Epithelial cell of esophagus (primary cell): ENCODE measurements at regions not wholly inside any gene's neighbourhood (a gene's known extent, or its start where the extent isn't known, plus 50 kb on each side); places are given as distances from the start of the nearest gene placed in this dataset.

ENCODE experiments used
- DNase-seq: peaks from one replicate; pipeline ENCODE4 v3.0.0; 2010; ENCODE audit warnings: low read depth
- H3K4me3 ChIP-seq: 2 replicates; pipeline ENCODE4 v1.5.1; 2011; ENCODE audit warnings: mild to moderate bottlenecking, low read length, control low read depth
- TF ChIP-seq, protein P1 (sequence below): IDR thresholded peaks from 2 replicates; pipeline ENCODE4 v1.5.1; 2011; ENCODE audit warnings: low read depth, mild to moderate bottlenecking, low read length, control low read depth, inconsistent platforms; ENCODE audit not compliant: insufficient read depth; ENCODE audit errors: missing control alignments

DNA sequence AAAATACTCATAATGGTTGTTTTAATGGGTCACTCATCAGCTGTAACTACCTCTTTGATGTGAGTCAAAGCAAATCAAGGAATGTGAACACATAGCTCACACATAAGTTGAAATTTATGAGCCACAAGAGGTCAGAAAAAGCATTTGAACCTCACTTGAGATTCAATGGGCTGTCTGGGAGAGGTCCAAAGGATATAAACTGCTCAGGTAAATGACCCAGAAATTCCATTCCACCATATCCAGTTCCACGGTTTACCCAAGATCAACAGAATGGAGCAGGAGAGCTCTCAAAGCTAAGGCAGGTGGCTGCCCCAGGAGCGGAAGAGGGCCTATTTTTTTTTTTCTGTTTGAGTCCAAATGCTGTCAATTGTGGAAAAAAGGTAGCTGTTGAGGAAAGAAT, 464.1 kb downstream of the TNS1 start:
- DNase-seq = no peak

DNA sequence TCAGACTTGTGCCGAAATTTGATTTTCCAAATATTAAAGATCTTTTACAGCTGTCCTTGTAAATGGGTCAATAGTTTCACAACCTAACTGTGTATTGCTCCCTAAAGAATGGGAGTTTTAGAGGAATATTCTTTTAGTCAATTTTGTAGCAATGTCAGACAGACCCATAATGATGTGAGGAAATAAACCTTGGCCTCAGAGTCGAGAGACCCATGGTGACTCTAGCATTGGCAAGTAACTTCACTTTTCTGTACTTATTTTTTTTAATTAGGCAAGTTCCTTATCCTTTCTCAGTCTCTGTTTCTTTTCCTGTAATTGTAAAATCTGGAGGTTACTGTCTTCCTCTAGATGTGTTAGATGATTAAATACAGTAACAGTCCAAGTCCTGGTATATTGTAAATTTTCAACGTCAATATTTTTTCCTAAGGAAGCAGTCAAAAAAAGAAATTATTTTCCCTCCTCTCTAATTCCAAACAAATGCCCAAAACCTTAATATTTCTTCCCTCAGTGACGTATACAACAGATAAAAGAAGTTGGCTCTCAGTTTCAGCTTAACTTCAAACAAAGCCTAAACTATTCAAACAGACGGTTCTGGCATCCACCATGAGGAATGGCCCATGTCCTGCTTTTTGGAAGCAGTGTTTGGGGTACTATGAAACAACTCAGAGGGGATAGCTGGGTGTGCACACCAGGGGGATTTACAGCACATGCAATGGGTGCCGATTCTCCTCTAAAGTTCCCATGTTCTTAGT, 466.7 kb downstream of the TNS1 start:
- TF ChIP-seq, protein P1, sequence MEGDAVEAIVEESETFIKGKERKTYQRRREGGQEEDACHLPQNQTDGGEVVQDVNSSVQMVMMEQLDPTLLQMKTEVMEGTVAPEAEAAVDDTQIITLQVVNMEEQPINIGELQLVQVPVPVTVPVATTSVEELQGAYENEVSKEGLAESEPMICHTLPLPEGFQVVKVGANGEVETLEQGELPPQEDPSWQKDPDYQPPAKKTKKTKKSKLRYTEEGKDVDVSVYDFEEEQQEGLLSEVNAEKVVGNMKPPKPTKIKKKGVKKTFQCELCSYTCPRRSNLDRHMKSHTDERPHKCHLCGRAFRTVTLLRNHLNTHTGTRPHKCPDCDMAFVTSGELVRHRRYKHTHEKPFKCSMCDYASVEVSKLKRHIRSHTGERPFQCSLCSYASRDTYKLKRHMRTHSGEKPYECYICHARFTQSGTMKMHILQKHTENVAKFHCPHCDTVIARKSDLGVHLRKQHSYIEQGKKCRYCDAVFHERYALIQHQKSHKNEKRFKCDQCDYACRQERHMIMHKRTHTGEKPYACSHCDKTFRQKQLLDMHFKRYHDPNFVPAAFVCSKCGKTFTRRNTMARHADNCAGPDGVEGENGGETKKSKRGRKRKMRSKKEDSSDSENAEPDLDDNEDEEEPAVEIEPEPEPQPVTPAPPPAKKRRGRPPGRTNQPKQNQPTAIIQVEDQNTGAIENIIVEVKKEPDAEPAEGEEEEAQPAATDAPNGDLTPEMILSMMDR = no peak
- DNase-seq = no peak
- H3K4me3 ChIP-seq = no peak overlapping the region

More for the DNA sequence above, 464.1 kb downstream of the TNS1 start:
- TF ChIP-seq, protein P1 = no peak
- no peak overlapping the region for H3K4me3 ChIP-seq

DNA sequence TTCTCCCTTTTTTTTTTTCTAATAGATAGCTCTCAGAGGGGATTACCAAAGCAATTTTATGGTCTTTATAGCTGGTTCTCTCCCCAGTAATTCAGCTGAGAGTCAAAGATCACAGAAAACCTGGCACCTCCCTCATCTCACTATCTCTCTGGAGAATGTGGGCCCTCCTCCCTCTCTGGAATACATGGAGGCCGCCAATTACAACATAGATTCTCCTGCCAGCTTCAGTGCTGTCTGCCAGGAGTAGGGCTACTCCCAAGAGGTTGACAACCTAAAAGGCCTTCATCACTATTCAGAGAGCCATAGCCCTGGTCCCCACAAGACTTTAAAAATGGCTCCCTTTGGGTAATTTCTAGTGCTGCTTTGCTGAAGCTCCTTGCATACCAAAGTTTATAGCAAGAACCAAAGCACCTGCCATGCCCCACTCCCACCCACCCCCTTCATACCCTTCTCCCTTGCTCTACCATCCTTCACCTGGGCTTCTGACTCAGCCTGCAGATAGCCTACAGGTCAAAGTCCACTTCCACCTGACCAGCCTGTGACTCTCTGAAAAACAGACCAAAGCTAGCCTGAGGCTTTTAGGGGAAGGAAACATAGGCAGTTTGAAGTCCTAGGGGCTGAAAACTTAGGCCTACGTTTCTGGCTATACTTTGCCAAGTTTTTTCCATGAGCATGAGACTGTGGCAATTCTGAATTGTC, 472.3 kb downstream of the TNS1 start:
- no peak for DNase-seq
- TF ChIP-seq, protein P1 = no peak
- no peak overlapping the region for H3K4me3 ChIP-seq

DNA sequence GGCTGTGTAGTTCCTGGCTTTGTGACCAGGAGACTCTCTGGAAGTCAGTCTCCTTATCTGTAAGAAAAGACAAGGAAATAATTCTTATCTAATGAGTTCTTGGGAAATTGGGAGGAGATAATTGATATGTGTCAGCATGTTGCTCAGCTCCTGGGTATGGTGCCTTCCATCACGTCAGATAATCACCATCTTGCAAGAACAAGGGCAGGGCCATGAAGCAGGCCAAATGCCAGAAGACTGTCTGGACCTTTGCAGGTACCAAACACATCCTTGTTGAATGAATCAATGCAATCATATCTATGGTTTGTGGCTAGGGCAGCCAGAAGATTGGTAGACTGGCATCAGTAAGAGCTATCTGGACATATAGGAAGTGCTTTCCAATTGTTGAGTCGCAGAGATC, 473.5 kb downstream of the TNS1 start:
- no peak overlapping the region for H3K4me3 ChIP-seq
- TF ChIP-seq, protein P1 = no peak
- DNase-seq = no peak

DNA sequence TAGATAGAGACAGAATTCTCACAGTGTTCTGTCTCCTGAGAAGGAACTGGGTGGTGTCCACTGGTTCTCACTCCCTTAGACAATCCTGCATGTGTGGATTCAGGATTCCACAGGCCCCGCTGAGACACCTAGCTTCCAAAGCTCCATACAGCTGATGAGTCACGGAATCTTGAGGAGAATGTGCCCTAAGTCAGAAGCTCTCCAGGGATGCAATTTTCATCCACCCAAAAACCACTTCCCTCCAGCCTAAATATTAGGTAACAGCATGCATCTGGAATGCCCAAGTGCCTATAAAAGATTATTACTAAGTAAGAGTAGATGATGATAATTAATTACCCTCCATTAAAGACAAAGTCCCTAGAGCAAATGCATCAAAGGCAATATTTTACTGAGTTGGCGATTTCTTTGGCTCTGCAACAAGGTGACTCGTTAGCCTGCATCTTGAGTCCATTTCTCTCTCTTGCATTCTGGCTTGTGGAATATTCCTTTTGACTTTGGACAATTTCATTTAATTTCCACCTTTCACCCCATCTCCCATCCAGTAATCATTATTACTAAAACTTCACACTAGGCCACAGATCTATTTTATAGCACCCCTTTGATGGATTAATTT, 475.1 kb downstream of the TNS1 start:
- no peak for DNase-seq
- H3K4me3 ChIP-seq = no peak overlapping the region
- TF ChIP-seq, protein P1 = no peak

DNA sequence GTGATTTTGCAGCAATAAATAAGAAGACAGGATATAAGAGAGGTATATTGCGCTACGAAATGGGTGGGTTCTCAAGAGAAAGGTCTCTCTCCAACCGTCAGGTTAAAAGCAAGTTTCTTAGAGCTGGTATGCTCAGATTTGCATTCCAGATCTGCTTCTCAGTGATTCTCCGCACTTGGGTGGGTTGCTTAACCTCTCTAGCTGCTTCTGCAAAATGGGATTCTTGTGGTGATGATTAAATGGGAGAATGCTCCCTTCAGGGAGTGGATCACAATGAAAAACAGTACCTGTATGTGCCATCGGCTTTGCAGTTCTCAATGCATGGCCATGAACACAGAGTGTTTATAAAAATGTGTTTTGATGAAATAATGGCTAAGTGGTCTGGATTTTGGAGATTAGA, 477.7 kb downstream of the TNS1 start:
- no peak overlapping the region for H3K4me3 ChIP-seq
- no peak for DNase-seq
- TF ChIP-seq, protein P1 = no peak
